SK-N-MC (cell line): ENCODE measurements at regions not wholly inside any gene's neighbourhood (a gene's known extent, or its start where the extent isn't known, plus 50 kb on each side); places are given as distances from the start of the nearest gene placed in this dataset.

Experiments used
- EZH2 ChIP-seq: fragments of 200-600 bp; sonication (generic); IDR thresholded peaks from one replicate; pipeline ENCODE4 v1.6.1; 2017; ENCODE audit warnings: antibody characterized with exemption
- FOXP2 ChIP-seq: optimal IDR thresholded peaks from 2 replicates; pipeline ENCODE3; 2011; ENCODE audit warnings: mild to moderate bottlenecking, moderate library complexity; ENCODE audit not compliant: insufficient read depth; ENCODE audit errors: extremely low read length, control extremely low read depth
- POLR2AphosphoS5 ChIP-seq: IDR thresholded peaks from 2 replicates; pipeline ENCODE4 v1.6.1; 2012; ENCODE audit warnings: mild to moderate bottlenecking, low read depth, low read length, borderline replicate concordance

- no peak for TF ChIP-seq EZH2
- no peak for TF ChIP-seq POLR2AphosphoS5
- TF ChIP-seq FOXP2 = no peak
These were observed 207.0 kb downstream of the MAF start for GRCh38 chr16:79393564-79393963.
